ENCODE measurements at regions not wholly inside any gene's neighbourhood (a gene's known extent, or its start where the extent isn't known, plus 50 kb on each side); places are given as distances from the start of the nearest gene placed in this dataset.

DNA sequence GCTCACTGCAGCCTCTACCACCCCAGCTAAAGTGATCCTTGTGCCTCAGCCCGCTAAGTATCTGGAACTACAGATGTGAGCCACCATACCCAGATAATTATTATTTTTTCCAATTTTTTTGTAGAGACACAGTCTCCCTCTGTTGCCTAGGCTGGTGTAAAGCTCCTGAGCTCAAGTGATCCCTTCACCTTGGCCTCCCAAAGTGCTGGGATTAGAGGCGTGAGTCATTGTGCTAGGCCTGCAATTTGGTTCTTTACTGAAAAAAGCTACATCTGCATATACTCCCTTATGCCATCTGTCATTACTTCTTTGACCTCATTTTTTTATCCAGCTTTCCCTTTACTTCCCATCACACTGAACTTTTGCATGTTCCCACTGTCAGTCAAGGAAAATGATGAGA is 2012.4 kb upstream of the IGFBP7 start:
- no peak overlapping the region for H3K4me3 ChIP-seq
- H3K9me3 ChIP-seq (ENCODE audit: low read depth), result no peaks in the 10 kb centered on the region
- H3K79me2 ChIP-seq, result no peaks in the 10 kb centered on the region
- no peaks in the 10 kb centered on the region for H3K4me1 ChIP-seq (ENCODE audit: insufficient read depth)
- no peak overlapping the region for H3K27ac ChIP-seq
- H2AFZ ChIP-seq, result no peak overlapping the region
- TF ChIP-seq, protein P1, sequence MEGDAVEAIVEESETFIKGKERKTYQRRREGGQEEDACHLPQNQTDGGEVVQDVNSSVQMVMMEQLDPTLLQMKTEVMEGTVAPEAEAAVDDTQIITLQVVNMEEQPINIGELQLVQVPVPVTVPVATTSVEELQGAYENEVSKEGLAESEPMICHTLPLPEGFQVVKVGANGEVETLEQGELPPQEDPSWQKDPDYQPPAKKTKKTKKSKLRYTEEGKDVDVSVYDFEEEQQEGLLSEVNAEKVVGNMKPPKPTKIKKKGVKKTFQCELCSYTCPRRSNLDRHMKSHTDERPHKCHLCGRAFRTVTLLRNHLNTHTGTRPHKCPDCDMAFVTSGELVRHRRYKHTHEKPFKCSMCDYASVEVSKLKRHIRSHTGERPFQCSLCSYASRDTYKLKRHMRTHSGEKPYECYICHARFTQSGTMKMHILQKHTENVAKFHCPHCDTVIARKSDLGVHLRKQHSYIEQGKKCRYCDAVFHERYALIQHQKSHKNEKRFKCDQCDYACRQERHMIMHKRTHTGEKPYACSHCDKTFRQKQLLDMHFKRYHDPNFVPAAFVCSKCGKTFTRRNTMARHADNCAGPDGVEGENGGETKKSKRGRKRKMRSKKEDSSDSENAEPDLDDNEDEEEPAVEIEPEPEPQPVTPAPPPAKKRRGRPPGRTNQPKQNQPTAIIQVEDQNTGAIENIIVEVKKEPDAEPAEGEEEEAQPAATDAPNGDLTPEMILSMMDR (IDR thresholded peaks at IDR 0.05; ENCODE audit: poor library complexity), result no peak
- no peak for TF ChIP-seq EZH2phosphoT487 (IDR thresholded peaks at IDR 0.05; ENCODE audit: low read depth, severe bottlenecking, unreplicated experiment)
- no peak for TF ChIP-seq EZH2 (IDR thresholded peaks at IDR 0.05; ENCODE audit: borderline replicate concordance)
- no peaks in the 10 kb centered on the region for H3K36me3 ChIP-seq (replicated peaks; ENCODE audit: insufficient read depth, low read depth)
- H3K9me2 ChIP-seq (replicated peaks; ENCODE audit: insufficient read depth), result no peaks in the 10 kb centered on the region
- no peaks in the 10 kb centered on the region for H4K20me1 ChIP-seq (ENCODE audit: insufficient read depth, poor library complexity, severe bottlenecking)
- H3K27me3 ChIP-seq, result no peaks in the 10 kb centered on the region
- DNase-seq (ENCODE audit: low spot score), result no peak
- H3K4me2 ChIP-seq, result no peak overlapping the region
- WGBS (ENCODE audit: low lambda C conversion rate, missing lambda C conversion rate), result 38% methylated on average over 2 of the region's 2 CpGs

DNA sequence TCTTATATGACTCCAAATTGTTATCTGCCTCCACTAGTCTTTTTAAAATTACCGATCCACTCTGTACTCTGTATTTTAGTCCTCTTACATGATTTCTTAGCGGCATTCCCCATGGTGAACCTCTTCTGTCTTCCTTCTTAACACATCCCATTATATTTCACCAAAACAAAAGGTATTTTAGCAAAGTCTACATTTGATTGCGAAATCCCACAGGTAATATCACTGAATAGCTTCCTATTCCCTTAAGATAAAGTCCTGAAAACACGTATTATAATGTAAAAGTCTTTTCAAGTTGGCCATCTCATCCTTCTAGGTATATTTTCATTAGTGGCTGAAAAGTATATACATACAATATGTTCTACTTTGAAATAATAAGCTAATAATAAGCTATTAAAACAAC is 2016.0 kb upstream of the IGFBP7 start:
- Histone ChIP-seq H4K20me1 (ENCODE audit: insufficient read depth, poor library complexity, severe bottlenecking) (no peaks in the 10 kb centered on the region), H3K9me2 (replicated peaks; ENCODE audit: insufficient read depth) (no peaks in the 10 kb centered on the region), H2AFZ (no peak overlapping the region), H3K9me3 (ENCODE audit: low read depth) (no peaks in the 10 kb centered on the region), H3K79me2 (no peaks in the 10 kb centered on the region), H3K27me3 (no peaks in the 10 kb centered on the region), H3K36me3 (replicated peaks; ENCODE audit: insufficient read depth, low read depth) (no peaks in the 10 kb centered on the region), H3K4me1 (ENCODE audit: insufficient read depth) (no peaks in the 10 kb centered on the region), H3K4me3 (no peak overlapping the region), H3K4me2 (no peak overlapping the region), H3K27ac (no peak overlapping the region)
- 93% methylated on average over 4 of the region's 4 CpGs for WGBS (ENCODE audit: low lambda C conversion rate, missing lambda C conversion rate)
- DNase-seq (ENCODE audit: low spot score), result no peak
- TF ChIP-seq EZH2phosphoT487 (IDR thresholded peaks at IDR 0.05; ENCODE audit: low read depth, severe bottlenecking, unreplicated experiment) (no peak), EZH2 (IDR thresholded peaks at IDR 0.05; ENCODE audit: borderline replicate concordance) (no peak)
- TF ChIP-seq, protein P1 (IDR thresholded peaks at IDR 0.05; ENCODE audit: poor library complexity), result no peak

DNA sequence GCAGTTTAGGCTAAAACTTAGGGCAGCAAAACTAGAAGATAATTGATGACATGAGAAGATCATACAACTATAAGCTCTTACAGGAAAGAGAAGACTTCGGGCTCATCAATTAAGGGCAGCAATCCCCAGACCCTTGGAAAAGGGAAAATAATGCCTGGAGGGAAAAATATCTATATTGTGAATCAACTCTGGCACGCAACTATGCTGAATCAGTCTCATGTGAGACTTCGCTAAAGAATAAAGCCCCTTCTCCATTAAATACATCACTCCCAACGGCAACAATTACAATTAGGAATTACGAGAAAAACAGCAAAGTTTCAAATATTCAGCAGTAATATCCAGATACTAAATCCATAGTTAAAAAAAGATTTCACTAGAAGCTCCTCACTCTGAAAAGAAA is 2016.8 kb upstream of the IGFBP7 start:
- DNase-seq (ENCODE audit: low spot score), result no peak
- Histone ChIP-seq H3K4me3 (no peak overlapping the region), H3K9me3 (ENCODE audit: low read depth) (no peaks in the 10 kb centered on the region), H3K4me2 (no peak overlapping the region), H3K27ac (no peak overlapping the region), H2AFZ (no peak overlapping the region), H3K27me3 (no peaks in the 10 kb centered on the region), H3K36me3 (replicated peaks; ENCODE audit: insufficient read depth, low read depth) (no peaks in the 10 kb centered on the region), H3K9me2 (replicated peaks; ENCODE audit: insufficient read depth) (no peaks in the 10 kb centered on the region), H4K20me1 (ENCODE audit: insufficient read depth, poor library complexity, severe bottlenecking) (no peaks in the 10 kb centered on the region), H3K4me1 (ENCODE audit: insufficient read depth) (no peaks in the 10 kb centered on the region), H3K79me2 (no peaks in the 10 kb centered on the region)
- TF ChIP-seq EZH2phosphoT487 (IDR thresholded peaks at IDR 0.05; ENCODE audit: low read depth, severe bottlenecking, unreplicated experiment) (no peak), EZH2 (IDR thresholded peaks at IDR 0.05; ENCODE audit: borderline replicate concordance) (no peak)
- TF ChIP-seq, protein P1 (IDR thresholded peaks at IDR 0.05; ENCODE audit: poor library complexity), result no peak
- 75% methylated on average over 5 of the region's 5 CpGs for WGBS (ENCODE audit: low lambda C conversion rate, missing lambda C conversion rate)

- TF ChIP-seq EZH2phosphoT487 (IDR thresholded peaks at IDR 0.05; ENCODE audit: low read depth, severe bottlenecking, unreplicated experiment) (no peak), EZH2 (IDR thresholded peaks at IDR 0.05; ENCODE audit: borderline replicate concordance) (no peak)
- TF ChIP-seq, protein P1 (IDR thresholded peaks at IDR 0.05; ENCODE audit: poor library complexity), result no peak
- Histone ChIP-seq H4K20me1 (ENCODE audit: insufficient read depth, poor library complexity, severe bottlenecking) (no peaks in the 10 kb centered on the region), H3K79me2 (no peaks in the 10 kb centered on the region), H2AFZ (no peak overlapping the region), H3K9me3 (ENCODE audit: low read depth) (no peaks in the 10 kb centered on the region), H3K4me1 (ENCODE audit: insufficient read depth) (no peaks in the 10 kb centered on the region), H3K4me2 (no peak overlapping the region), H3K9me2 (replicated peaks; ENCODE audit: insufficient read depth) (no peaks in the 10 kb centered on the region), H3K27ac (no peak overlapping the region), H3K4me3 (no peak overlapping the region), H3K36me3 (replicated peaks; ENCODE audit: insufficient read depth, low read depth) (no peaks in the 10 kb centered on the region), H3K27me3 (no peaks in the 10 kb centered on the region)
- 60% methylated on average over 1 of the region's 1 CpG for WGBS (ENCODE audit: low lambda C conversion rate, missing lambda C conversion rate)
- no peak for DNase-seq (ENCODE audit: low spot score)
These were observed 2017.6 kb upstream of the IGFBP7 start for GRCh38 chr4:59127743-59128142.

All from hepatocyte (in vitro differentiated cells).